ENCODE measurements at regions not wholly inside any gene's neighbourhood (a gene's known extent, or its start where the extent isn't known, plus 50 kb on each side); places are given as distances from the start of the nearest gene placed in this dataset.

DNA sequence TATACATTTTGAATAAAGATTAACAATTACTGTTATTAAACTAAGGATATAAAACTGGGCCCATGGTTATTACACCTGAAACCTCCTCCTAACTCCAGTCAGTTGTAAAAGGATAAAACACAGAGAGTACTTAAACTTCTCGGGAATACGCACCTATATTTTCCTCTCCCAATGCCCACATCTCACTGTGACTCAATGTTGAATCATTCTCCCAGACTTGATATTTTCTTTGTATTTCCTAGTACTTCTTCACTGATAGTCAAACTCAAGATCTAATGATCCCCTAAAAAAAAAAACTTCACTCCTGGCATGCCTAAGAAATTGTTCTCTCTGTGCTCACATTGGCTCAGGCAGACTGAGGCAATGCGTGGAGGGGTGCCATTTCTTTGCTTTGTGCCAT is 212.5 kb upstream of the DKK2 start (continued):
- TF ChIP-seq, protein P1, sequence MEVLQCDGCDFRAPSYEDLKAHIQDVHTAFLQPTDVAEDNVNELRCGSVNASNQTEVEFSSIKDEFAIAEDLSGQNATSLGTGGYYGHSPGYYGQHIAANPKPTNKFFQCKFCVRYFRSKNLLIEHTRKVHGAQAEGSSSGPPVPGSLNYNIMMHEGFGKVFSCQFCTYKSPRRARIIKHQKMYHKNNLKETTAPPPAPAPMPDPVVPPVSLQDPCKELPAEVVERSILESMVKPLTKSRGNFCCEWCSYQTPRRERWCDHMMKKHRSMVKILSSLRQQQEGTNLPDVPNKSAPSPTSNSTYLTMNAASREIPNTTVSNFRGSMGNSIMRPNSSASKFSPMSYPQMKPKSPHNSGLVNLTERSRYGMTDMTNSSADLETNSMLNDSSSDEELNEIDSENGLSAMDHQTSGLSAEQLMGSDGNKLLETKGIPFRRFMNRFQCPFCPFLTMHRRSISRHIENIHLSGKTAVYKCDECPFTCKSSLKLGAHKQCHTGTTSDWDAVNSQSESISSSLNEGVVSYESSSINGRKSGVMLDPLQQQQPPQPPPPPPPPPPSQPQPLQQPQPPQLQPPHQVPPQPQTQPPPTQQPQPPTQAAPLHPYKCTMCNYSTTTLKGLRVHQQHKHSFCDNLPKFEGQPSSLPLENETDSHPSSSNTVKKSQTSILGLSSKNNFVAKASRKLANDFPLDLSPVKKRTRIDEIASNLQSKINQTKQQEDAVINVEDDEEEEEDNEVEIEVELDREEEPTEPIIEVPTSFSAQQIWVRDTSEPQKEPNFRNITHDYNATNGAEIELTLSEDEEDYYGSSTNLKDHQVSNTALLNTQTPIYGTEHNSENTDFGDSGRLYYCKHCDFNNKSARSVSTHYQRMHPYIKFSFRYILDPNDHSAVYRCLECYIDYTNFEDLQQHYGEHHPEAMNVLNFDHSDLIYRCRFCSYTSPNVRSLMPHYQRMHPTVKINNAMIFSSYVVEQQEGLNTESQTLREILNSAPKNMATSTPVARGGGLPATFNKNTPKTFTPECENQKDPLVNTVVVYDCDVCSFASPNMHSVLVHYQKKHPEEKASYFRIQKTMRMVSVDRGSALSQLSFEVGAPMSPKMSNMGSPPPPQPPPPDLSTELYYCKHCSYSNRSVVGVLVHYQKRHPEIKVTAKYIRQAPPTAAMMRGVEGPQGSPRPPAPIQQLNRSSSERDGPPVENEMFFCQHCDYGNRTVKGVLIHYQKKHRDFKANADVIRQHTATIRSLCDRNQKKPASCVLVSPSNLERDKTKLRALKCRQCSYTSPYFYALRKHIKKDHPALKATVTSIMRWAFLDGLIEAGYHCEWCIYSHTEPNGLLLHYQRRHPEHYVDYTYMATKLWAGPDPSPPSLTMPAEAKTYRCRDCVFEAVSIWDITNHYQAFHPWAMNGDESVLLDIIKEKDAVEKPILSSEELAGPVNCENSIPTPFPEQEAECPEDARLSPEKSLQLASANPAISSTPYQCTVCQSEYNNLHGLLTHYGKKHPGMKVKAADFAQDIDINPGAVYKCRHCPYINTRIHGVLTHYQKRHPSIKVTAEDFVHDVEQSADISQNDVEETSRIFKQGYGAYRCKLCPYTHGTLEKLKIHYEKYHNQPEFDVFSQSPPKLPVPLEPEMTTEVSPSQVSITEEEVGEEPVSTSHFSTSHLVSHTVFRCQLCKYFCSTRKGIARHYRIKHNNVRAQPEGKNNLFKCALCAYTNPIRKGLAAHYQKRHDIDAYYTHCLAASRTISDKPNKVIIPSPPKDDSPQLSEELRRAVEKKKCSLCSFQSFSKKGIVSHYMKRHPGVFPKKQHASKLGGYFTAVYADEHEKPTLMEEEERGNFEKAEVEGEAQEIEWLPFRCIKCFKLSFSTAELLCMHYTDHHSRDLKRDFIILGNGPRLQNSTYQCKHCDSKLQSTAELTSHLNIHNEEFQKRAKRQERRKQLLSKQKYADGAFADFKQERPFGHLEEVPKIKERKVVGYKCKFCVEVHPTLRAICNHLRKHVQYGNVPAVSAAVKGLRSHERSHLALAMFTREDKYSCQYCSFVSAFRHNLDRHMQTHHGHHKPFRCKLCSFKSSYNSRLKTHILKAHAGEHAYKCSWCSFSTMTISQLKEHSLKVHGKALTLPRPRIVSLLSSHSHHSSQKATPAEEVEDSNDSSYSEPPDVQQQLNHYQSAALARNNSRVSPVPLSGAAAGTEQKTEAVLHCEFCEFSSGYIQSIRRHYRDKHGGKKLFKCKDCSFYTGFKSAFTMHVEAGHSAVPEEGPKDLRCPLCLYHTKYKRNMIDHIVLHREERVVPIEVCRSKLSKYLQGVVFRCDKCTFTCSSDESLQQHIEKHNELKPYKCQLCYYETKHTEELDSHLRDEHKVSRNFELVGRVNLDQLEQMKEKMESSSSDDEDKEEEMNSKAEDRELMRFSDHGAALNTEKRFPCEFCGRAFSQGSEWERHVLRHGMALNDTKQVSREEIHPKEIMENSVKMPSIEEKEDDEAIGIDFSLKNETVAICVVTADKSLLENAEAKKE (CRISPR knock-in tag; IDR thresholded peaks at IDR 0.05), result no peak
- TF ChIP-seq POLR2AphosphoS5 (IDR thresholded peaks at IDR 0.05; ENCODE audit: low read depth) (no peak), ZNF331 (CRISPR knock-in tag; IDR thresholded peaks at IDR 0.05; ENCODE audit: low read depth) (no peak), NANOG (IDR thresholded peaks at IDR 0.05; ENCODE audit: borderline replicate concordance) (no peak), EZH2 (IDR thresholded peaks at IDR 0.05; ENCODE audit: low read depth, unreplicated experiment) (no peak)
- TF ChIP-seq, protein P2, sequence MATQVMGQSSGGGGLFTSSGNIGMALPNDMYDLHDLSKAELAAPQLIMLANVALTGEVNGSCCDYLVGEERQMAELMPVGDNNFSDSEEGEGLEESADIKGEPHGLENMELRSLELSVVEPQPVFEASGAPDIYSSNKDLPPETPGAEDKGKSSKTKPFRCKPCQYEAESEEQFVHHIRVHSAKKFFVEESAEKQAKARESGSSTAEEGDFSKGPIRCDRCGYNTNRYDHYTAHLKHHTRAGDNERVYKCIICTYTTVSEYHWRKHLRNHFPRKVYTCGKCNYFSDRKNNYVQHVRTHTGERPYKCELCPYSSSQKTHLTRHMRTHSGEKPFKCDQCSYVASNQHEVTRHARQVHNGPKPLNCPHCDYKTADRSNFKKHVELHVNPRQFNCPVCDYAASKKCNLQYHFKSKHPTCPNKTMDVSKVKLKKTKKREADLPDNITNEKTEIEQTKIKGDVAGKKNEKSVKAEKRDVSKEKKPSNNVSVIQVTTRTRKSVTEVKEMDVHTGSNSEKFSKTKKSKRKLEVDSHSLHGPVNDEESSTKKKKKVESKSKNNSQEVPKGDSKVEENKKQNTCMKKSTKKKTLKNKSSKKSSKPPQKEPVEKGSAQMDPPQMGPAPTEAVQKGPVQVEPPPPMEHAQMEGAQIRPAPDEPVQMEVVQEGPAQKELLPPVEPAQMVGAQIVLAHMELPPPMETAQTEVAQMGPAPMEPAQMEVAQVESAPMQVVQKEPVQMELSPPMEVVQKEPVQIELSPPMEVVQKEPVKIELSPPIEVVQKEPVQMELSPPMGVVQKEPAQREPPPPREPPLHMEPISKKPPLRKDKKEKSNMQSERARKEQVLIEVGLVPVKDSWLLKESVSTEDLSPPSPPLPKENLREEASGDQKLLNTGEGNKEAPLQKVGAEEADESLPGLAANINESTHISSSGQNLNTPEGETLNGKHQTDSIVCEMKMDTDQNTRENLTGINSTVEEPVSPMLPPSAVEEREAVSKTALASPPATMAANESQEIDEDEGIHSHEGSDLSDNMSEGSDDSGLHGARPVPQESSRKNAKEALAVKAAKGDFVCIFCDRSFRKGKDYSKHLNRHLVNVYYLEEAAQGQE (IDR thresholded peaks at IDR 0.05; ENCODE audit: unreplicated experiment), result no peak

DNA sequence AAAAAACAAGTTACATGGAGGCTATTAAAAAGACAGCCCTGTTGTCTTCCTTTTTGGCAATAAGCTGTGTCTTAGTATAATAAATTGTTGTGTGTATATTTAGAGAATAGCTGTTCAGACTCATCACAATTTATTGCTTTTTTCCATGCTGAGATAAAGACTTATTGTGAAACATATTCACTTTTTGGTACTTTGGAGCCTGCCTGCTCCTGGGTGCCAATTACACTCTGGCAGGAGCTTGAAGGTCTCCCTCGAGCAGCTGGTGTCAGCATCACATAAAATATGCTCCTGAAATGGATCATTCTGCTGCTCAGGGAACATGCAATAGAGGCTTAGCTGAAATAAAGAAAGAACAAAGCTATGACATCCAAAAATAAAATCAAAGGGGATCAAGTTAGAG is 211.6 kb upstream of the DKK2 start:
- Histone ChIP-seq H3K9me2 (ENCODE audit: insufficient read depth) (no peaks in the 10 kb centered on the region), H3K4me2 (no peak overlapping the region), H3K4me1 (ENCODE audit: insufficient read depth) (no peaks in the 10 kb centered on the region), H3K79me2 (replicated peaks; ENCODE audit: insufficient read depth) (no peaks in the 10 kb centered on the region), H4K20me1 (replicated peaks; ENCODE audit: insufficient read depth) (no peaks in the 10 kb centered on the region), H3K27me3 (ENCODE audit: insufficient read depth) (no peaks in the 10 kb centered on the region), H3F3A (replicated peaks; ENCODE audit: low read depth) (no peaks in the 10 kb centered on the region), H3K4me3 (no peak overlapping the region), H3K36me3 (ENCODE audit: insufficient read depth) (no peaks in the 10 kb centered on the region), H3K27ac (ENCODE audit: low read depth) (no peak overlapping the region), H2AFZ (no peak overlapping the region)
- no peak overlapping the region for H3K4me3 Mint-ChIP-seq
- H3K27me3 Mint-ChIP-seq (ENCODE audit: insufficient read depth, low read depth, poor library complexity), result no peaks in the 10 kb centered on the region
- no peak for DNase-seq (ENCODE audit: low spot score)
- peaks cover 5% of the 10 kb centered on the region; the same call in 2 of the 3 replicates for H3K4me1 Mint-ChIP-seq
- H3K27ac Mint-ChIP-seq, result no peak overlapping the region
- no peaks in the 10 kb centered on the region for H3K36me3 Mint-ChIP-seq (ENCODE audit: low read depth)
- no peak for ATAC-seq
- no peaks in the 10 kb centered on the region for H3K9me3 Mint-ChIP-seq
- TF ChIP-seq CREB1 (CRISPR knock-in tag; IDR thresholded peaks at IDR 0.05; ENCODE audit: low read depth) (no peak), STAT1 (IDR thresholded peaks at IDR 0.05; ENCODE audit: unreplicated experiment) (no peak), JUNB (IDR thresholded peaks at IDR 0.05; ENCODE audit: unreplicated experiment) (no peak), ZNF114 (CRISPR knock-in tag; IDR thresholded peaks at IDR 0.05) (no peak), EZH2phosphoT487 (IDR thresholded peaks at IDR 0.05; ENCODE audit: unreplicated experiment) (no peak), POLR2AphosphoS5 (IDR thresholded peaks at IDR 0.05; ENCODE audit: low read depth) (no peak), EZH2 (IDR thresholded peaks at IDR 0.05; ENCODE audit: low read depth, unreplicated experiment) (no peak), NANOG (IDR thresholded peaks at IDR 0.05; ENCODE audit: borderline replicate concordance) (no peak), ZNF331 (CRISPR knock-in tag; IDR thresholded peaks at IDR 0.05; ENCODE audit: low read depth) (no peak)
- TF ChIP-seq, protein P2 (IDR thresholded peaks at IDR 0.05; ENCODE audit: unreplicated experiment), result no peak

Data from GM23338 (cell line).